H9 (cell line): ENCODE measurements at regions not wholly inside any gene's neighbourhood (a gene's known extent, or its start where the extent isn't known, plus 50 kb on each side); places are given as distances from the start of the nearest gene placed in this dataset.

Experiments
- DNase-seq: peaks from one replicate; pipeline ENCODE4 v3.0.0-alpha.2; 2017
- H2AFZ ChIP-seq: one replicate; pipeline ENCODE4 v1.6.1; 2013; ENCODE audit warnings: mild to moderate bottlenecking, low read length, control low read depth, moderate library complexity
- H2AK5ac ChIP-seq: 2 replicates; pipeline ENCODE4 v1.6.1; 2013; ENCODE audit warnings: low read length, control low read depth, mixed read lengths; ENCODE audit not compliant: insufficient read length
- H2BK120ac ChIP-seq: one replicate; pipeline ENCODE4 v1.6.1; 2013; ENCODE audit warnings: low read depth, mild to moderate bottlenecking, low read length, control low read depth, inconsistent platforms; ENCODE audit not compliant: poor library complexity, severe bottlenecking
- H2BK12ac ChIP-seq: 2 replicates; pipeline ENCODE4 v1.6.1; 2013; ENCODE audit warnings: low read length, control low read depth, mixed read lengths, low read depth; ENCODE audit not compliant: insufficient read length
- H2BK15ac ChIP-seq: 2 replicates; pipeline ENCODE4 v1.6.1; 2013; ENCODE audit warnings: low read depth, low read length, control low read depth
- H2BK20ac ChIP-seq: one replicate; pipeline ENCODE4 v1.6.1; 2013; ENCODE audit warnings: low read depth, mild to moderate bottlenecking, low read length, control low read depth, inconsistent platforms; ENCODE audit not compliant: poor library complexity, severe bottlenecking
- H2BK5ac ChIP-seq: 2 replicates; pipeline ENCODE4 v1.6.1; 2013; ENCODE audit warnings: low read length, control low read depth, mixed read lengths; ENCODE audit not compliant: insufficient read length
- H3K14ac ChIP-seq: 2 replicates; pipeline ENCODE4 v1.6.1; 2013; ENCODE audit warnings: low read length, control low read depth; ENCODE audit not compliant: insufficient read depth
- H3K18ac ChIP-seq: 2 replicates; pipeline ENCODE4 v1.6.1; 2013; ENCODE audit warnings: low read depth, mild to moderate bottlenecking, mixed read lengths, low read length, control low read depth; ENCODE audit not compliant: insufficient read length
- H3K23ac ChIP-seq: 2 replicates; pipeline ENCODE4 v1.6.1; 2013; ENCODE audit warnings: low read length, control low read depth, mixed read lengths, low read depth; ENCODE audit not compliant: insufficient read length
- H3K23me2 ChIP-seq: 2 replicates; pipeline ENCODE4 v1.6.1; 2013; ENCODE audit warnings: low read depth, mild to moderate bottlenecking, mixed read lengths, low read length, control low read depth; ENCODE audit not compliant: insufficient read length, poor library complexity, severe bottlenecking
- H3K27ac ChIP-seq: 2 replicates; pipeline ENCODE4 v1.5.1; 2013; ENCODE audit warnings: low read length, control low read depth, mixed read lengths, low read depth; ENCODE audit not compliant: insufficient read length
- H3K27me3 ChIP-seq: 2 replicates; pipeline ENCODE4 v1.6.1; 2013; ENCODE audit warnings: low read length, control low read depth, inconsistent platforms; ENCODE audit not compliant: insufficient read depth
- H3K4ac ChIP-seq: 2 replicates; pipeline ENCODE4 v1.6.1; 2013; ENCODE audit warnings: low read depth, mild to moderate bottlenecking, control low read depth, inconsistent platforms, low read length, moderate library complexity
- H3K4me1 ChIP-seq: 2 replicates; pipeline ENCODE4 v1.6.1; 2013; ENCODE audit warnings: low read length, control low read depth, inconsistent platforms; ENCODE audit not compliant: insufficient read depth
- H3K4me2 ChIP-seq: 2 replicates; pipeline ENCODE4 v1.6.1; 2013; ENCODE audit warnings: low read length, control low read depth, mixed read lengths; ENCODE audit not compliant: insufficient read length, insufficient read depth
- H3K56ac ChIP-seq: 2 replicates; pipeline ENCODE4 v1.6.1; 2013; ENCODE audit warnings: low read depth, mild to moderate bottlenecking, mixed read lengths, low read length, control low read depth; ENCODE audit not compliant: insufficient read length
- H3K79me1 ChIP-seq: 2 replicates; pipeline ENCODE4 v1.6.1; 2013; ENCODE audit warnings: low read depth, mild to moderate bottlenecking, moderate library complexity, low read length, control low read depth, inconsistent platforms; ENCODE audit not compliant: insufficient read depth, poor library complexity, severe bottlenecking
- H3K79me2 ChIP-seq: 2 replicates; pipeline ENCODE4 v1.6.1; 2013; ENCODE audit warnings: low read length, control low read depth, inconsistent platforms; ENCODE audit not compliant: insufficient read depth
- H3K9ac ChIP-seq: 2 replicates; pipeline ENCODE4 v1.6.1; 2013; ENCODE audit warnings: low read length, control low read depth, mixed read lengths; ENCODE audit not compliant: insufficient read length; ENCODE audit errors: extremely low read depth
- H3K9me3 ChIP-seq: one replicate; pipeline ENCODE4 v1.6.1; 2013; ENCODE audit warnings: low read depth, low read length, inconsistent platforms; ENCODE audit not compliant: control insufficient read depth
- H3T11ph ChIP-seq: one replicate; pipeline ENCODE4 v1.6.1; 2013; ENCODE audit warnings: mild to moderate bottlenecking, low read length, control low read depth, inconsistent platforms
- H4K20me1 ChIP-seq: one replicate; pipeline ENCODE4 v1.6.1; 2013; ENCODE audit not compliant: control insufficient read depth, insufficient read length, insufficient read depth
- H4K5ac ChIP-seq: 2 replicates; pipeline ENCODE4 v1.6.1; 2013; ENCODE audit warnings: low read depth, mild to moderate bottlenecking, mixed read lengths, low read length, control low read depth; ENCODE audit not compliant: insufficient read length
- H4K8ac ChIP-seq: replicated peaks from 2 replicates; pipeline ENCODE4 v1.6.1; 2013; ENCODE audit warnings: low read length, control low read depth, mixed read lengths, low read depth; ENCODE audit not compliant: insufficient read length
- H4K91ac ChIP-seq: 2 replicates; pipeline ENCODE4 v1.6.1; 2013; ENCODE audit warnings: low read depth, mild to moderate bottlenecking, moderate library complexity, mixed read lengths, low read length, control low read depth; ENCODE audit not compliant: insufficient read length
- H3K27ac Mint-ChIP-seq, 3 experiments: 2 replicates in 2 of 3; 3 replicates in 1 of 3; pipeline ENCODE4 v1.8.0; 2020 to 2021; ENCODE audit warnings: mixed read lengths in 3 of 3, mild to moderate bottlenecking in 1 of 3, moderate library complexity in 1 of 3
- H3K27me3 Mint-ChIP-seq: 2 replicates; pipeline ENCODE4 v1.8.0; 2021; ENCODE audit warnings: low read depth, mild to moderate bottlenecking, moderate library complexity, mixed read lengths
- H3K36me3 Mint-ChIP-seq, 3 experiments: 2 replicates in 2 of 3; 3 replicates in 1 of 3; pipeline ENCODE4 v1.8.0; 2020 to 2021; ENCODE audit warnings: low read depth in 3 of 3, mixed read lengths in 3 of 3; ENCODE audit not compliant: insufficient read depth in 1 of 3
- H3K4me1 Mint-ChIP-seq, 2 experiments: 2 replicates each; pipeline ENCODE4 v1.8.0; 2020; ENCODE audit warnings: mixed read lengths in 2 of 2
- H3K4me3 Mint-ChIP-seq, 2 experiments: 2 replicates in 1 of 2; 3 replicates in 1 of 2; pipeline ENCODE4 v1.8.0; 2020 to 2021; ENCODE audit warnings: mild to moderate bottlenecking in 2 of 2, mixed read lengths in 2 of 2, moderate library complexity in 1 of 2
- H3K9me3 Mint-ChIP-seq, 2 experiments: 2 replicates in 1 of 2; 3 replicates in 1 of 2; pipeline ENCODE4 v1.8.0; 2020; ENCODE audit warnings: mild to moderate bottlenecking in 2 of 2, mixed read lengths in 2 of 2, moderate library complexity in 1 of 2
- WGBS: extraction: QIAGEN DNeasy Blood & Tissue Kit; methylation state at CpG from one replicate; pipeline ENCODE4 v1.1.7; 2013; ENCODE audit warnings: missing lambda C conversion rate, low lambda C conversion rate, mixed read lengths; ENCODE audit not compliant: insufficient read length; ENCODE audit errors: extremely low coverage; 5-methylcytosine and 5-hydroxymethylcytosine counted together
- TF ChIP-seq, protein P1 (sequence below): fragments of 200-600 bp; sonication (generic); conservative IDR thresholded peaks from 3 replicates; pipeline ENCODE4 v1.8.0; 2021; ENCODE audit warnings: antibody characterized with exemption, mild to moderate bottlenecking

DNA sequence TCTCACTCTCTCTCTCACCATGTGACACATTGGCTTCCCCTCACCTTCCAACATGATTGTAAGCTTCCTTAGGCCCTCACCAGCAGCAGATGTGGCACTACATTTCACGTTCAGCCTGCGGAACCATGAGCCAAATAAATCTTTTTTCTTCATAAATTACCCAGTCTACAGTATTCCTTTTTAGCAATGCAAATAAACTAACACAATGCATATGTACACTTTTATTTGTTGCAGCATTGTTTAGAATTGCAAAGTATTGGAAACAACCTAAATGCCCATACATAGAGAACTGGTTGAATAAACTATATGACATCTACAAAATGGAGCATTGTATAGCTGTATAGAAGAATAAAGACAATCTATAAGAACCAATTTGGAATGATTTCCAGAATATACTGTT, 487.6 kb downstream of the FUT8 start:
- Histone ChIP-seq H4K91ac (no peak overlapping the region), H3K14ac (no peak overlapping the region), H2BK15ac (no peak overlapping the region), H3K4me2 (no peak overlapping the region), H2BK5ac (peak overlapping the region; percentile 58), H3K18ac (no peak overlapping the region), H2AFZ (no peak overlapping the region), H3K79me2 (no peaks in the 10 kb centered on the region), H3K4ac (no peak overlapping the region), H2AK5ac (no peak overlapping the region), H3K27ac (no peak overlapping the region), H3K23me2 (no peaks in the 10 kb centered on the region), H3K79me1 (no peaks in the 10 kb centered on the region), H3K4me1 (no peaks in the 10 kb centered on the region), H4K20me1 (no peaks in the 10 kb centered on the region), H2BK12ac (no peak overlapping the region), H4K5ac (no peak overlapping the region), H3K9ac (no peak overlapping the region), H2BK20ac (no peak overlapping the region), H3K27me3 (no peaks in the 10 kb centered on the region), H3K23ac (no peak overlapping the region), H4K8ac (no peak overlapping the region), H3K9me3 (peaks cover 17% of the 10 kb centered on the region), H3K56ac (no peak overlapping the region), H3T11ph (no peak overlapping the region), H2BK120ac (no peak overlapping the region)
- TF ChIP-seq, protein P1, sequence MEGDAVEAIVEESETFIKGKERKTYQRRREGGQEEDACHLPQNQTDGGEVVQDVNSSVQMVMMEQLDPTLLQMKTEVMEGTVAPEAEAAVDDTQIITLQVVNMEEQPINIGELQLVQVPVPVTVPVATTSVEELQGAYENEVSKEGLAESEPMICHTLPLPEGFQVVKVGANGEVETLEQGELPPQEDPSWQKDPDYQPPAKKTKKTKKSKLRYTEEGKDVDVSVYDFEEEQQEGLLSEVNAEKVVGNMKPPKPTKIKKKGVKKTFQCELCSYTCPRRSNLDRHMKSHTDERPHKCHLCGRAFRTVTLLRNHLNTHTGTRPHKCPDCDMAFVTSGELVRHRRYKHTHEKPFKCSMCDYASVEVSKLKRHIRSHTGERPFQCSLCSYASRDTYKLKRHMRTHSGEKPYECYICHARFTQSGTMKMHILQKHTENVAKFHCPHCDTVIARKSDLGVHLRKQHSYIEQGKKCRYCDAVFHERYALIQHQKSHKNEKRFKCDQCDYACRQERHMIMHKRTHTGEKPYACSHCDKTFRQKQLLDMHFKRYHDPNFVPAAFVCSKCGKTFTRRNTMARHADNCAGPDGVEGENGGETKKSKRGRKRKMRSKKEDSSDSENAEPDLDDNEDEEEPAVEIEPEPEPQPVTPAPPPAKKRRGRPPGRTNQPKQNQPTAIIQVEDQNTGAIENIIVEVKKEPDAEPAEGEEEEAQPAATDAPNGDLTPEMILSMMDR: no peak
- Mint-ChIP-seq H3K27me3 (peaks cover 4% of the 10 kb centered on the region; the same call in 1 of the 2 replicates), H3K9me3 (peaks cover 29 to 34% of the 10 kb centered on the region in 2 experiments), H3K27ac (no peak overlapping the region), H3K4me3 (no peak overlapping the region), H3K36me3 (peaks cover 7 to 21% (median 16%) of the 10 kb centered on the region in 3 experiments), H3K4me1 (no peaks in the 10 kb centered on the region)
- no peak for DNase-seq
- WGBS: no CpG with 5 or more reads among the region's 2 CpGs
